ENCODE measurements at regions not wholly inside any gene's neighbourhood (a gene's known extent, or its start where the extent isn't known, plus 50 kb on each side); places are given as distances from the start of the nearest gene placed in this dataset.

DNA sequence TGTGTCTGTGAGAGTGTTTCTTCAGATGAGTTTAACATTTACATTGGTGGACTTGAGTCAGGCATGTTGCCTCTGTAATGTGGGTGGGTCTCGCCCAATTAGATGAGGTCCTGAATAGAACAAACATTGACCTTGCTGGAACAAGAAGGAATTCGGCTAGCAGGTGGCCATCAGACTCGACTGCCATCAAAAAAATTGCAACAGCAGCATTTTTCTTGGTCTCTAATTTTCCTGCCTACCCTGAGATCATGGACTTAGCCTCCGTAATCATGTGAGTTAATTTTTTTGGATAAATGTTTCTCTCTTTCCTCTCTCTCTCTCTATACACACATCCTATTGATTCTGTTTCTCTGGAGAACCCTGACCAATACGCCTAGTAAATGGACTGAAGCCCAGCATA is 83.8 kb upstream of the ST6GAL2 start:
- Histone ChIP-seq H3K27me3 (ENCODE audit: control insufficient read depth, insufficient read depth, low read length) (no peaks in the 10 kb centered on the region), H3K36me3 (replicated peaks; ENCODE audit: control insufficient read depth, insufficient read depth, low read length) (no peaks in the 10 kb centered on the region), H3K4me3 (ENCODE audit: insufficient read depth, low read depth, low read length) (no peak overlapping the region)
- DNase-seq: no peak

GRCh38 chr2:106970471-106971261 is 84.7 kb upstream of the ST6GAL2 start:
- no peak for DNase-seq
- Histone ChIP-seq H3K4me3 (ENCODE audit: insufficient read depth, low read depth, low read length) (no peak overlapping the region), H3K27me3 (ENCODE audit: control insufficient read depth, insufficient read depth, low read length) (no peaks in the 10 kb centered on the region), H3K36me3 (replicated peaks; ENCODE audit: control insufficient read depth, insufficient read depth, low read length) (no peaks in the 10 kb centered on the region)

DNA sequence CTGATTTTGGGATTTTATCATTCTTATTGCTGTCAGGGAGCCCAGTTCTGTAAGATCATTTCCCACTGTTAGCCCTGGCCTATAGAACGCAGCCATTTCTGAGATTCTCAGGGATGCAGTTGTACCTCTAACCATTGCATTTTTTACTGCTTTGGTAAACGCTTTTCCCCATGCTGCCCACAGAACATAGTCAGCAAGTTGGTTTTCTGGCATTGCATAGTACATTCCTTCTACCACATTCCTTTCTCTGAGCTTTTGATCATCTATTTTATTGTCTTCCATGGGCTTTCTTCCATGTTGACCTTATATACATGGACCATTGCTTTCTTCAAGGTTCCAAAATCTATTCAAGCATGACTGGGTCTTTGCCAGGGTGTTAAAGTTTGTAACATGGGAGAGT is 86.8 kb upstream of the ST6GAL2 start:
- Histone ChIP-seq H3K4me3 (ENCODE audit: insufficient read depth, low read depth, low read length) (no peak overlapping the region), H3K36me3 (replicated peaks; ENCODE audit: control insufficient read depth, insufficient read depth, low read length) (no peaks in the 10 kb centered on the region), H3K27me3 (ENCODE audit: control insufficient read depth, insufficient read depth, low read length) (no peaks in the 10 kb centered on the region)
- no peak for DNase-seq

DNA sequence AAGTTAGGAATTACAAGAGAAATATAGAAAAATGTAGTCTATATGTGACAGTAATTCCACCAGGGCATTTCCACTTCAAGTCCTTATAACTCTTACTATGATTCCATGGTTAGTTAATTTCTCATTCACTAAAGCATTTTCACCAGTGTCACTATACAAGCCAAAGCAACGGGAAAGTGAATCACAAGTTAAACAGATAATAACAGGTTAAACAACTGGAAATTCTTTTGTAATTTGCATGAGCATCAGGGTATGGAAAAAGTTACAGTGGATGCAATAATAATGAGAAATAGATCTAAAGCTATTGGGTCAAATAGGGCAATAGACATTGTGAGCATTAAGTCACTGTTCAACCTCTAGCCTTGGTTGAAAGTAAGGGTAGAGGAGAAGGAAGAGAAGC is 88.9 kb upstream of the ST6GAL2 start:
- Histone ChIP-seq H3K4me3 (ENCODE audit: insufficient read depth, low read depth, low read length) (no peak overlapping the region), H3K36me3 (replicated peaks; ENCODE audit: control insufficient read depth, insufficient read depth, low read length) (no peaks in the 10 kb centered on the region), H3K27me3 (ENCODE audit: control insufficient read depth, insufficient read depth, low read length) (no peaks in the 10 kb centered on the region)
- DNase-seq: no peak

DNA sequence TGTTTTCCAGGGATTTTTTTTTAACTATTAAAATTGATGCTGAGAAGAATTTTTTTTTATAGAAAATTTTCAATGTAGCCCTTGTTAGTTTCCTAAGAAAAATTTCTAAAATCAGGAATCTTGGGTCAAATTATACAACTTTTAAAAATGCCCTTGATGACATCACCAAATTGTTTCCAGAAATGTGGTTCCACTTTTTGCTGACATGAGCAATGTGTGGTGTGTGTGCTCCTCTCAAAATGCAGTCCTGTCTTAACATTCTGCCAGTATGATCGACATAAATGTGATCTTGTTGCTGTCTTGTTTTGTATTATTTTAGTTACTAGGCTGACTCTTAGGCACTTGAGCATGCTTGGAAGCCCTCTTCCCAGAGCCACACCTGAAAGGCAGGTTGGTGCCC is 89.7 kb upstream of the ST6GAL2 start:
- DNase-seq: no peak

DNA sequence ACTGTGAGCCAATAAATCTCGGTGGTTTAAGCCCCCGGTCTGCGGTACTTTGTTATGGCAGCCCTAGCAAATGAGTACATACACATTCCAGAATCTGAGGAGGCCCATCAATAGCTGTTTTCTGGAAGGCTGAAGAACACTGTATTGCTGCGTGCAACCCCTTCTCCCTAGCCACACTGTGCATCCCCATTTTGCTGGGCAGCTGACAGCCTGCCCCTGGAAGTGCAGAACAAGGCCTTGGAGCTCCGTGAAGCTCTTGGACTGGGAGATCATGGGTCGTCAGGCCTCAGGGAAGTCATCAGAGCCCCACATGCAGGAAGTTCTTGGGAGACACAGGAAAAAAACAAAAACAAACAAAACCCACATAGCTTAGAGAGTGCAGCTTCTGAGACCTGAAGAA is 90.6 kb upstream of the ST6GAL2 start:
- DNase-seq: no peak
- no peaks in the 10 kb centered on the region for H3K36me3 ChIP-seq (replicated peaks; ENCODE audit: control insufficient read depth, insufficient read depth, low read length)
- no peaks in the 10 kb centered on the region for H3K27me3 ChIP-seq (ENCODE audit: control insufficient read depth, insufficient read depth, low read length)
- H3K4me3 ChIP-seq (ENCODE audit: insufficient read depth, low read depth, low read length): no peak overlapping the region

More for the DNA sequence above, 89.7 kb upstream of the ST6GAL2 start:
- Histone ChIP-seq H3K36me3 (replicated peaks; ENCODE audit: control insufficient read depth, insufficient read depth, low read length) (no peaks in the 10 kb centered on the region), H3K4me3 (ENCODE audit: insufficient read depth, low read depth, low read length) (no peak overlapping the region), H3K27me3 (ENCODE audit: control insufficient read depth, insufficient read depth, low read length) (no peaks in the 10 kb centered on the region)

GRCh38 chr2:106977717-106978116 is 91.8 kb upstream of the ST6GAL2 start:
- Histone ChIP-seq H3K36me3 (replicated peaks; ENCODE audit: control insufficient read depth, insufficient read depth, low read length) (no peaks in the 10 kb centered on the region), H3K4me3 (ENCODE audit: insufficient read depth, low read depth, low read length) (no peak overlapping the region), H3K27me3 (ENCODE audit: control insufficient read depth, insufficient read depth, low read length) (no peaks in the 10 kb centered on the region)
- no peak for DNase-seq

DNA sequence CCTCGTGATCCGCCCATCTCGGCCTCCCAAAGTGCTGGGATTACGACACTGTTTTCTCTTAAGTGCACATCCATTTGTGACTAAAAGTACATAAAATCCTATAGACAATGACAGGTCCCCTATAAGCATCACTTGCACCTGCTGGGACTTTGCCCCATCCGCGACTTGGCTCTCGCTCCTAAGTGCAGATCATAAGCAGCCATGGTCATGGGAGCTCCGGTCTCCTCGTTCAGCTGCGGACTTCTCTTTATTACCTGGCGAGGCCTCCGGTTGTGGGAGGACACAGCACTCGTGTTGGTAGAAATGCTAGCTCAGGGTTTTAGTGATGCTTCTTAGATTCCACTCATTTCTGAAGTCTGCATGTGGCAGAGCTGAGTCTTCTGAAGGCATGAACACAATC is 92.7 kb upstream of the ST6GAL2 start:
- DNase-seq: no peak
- Histone ChIP-seq H3K4me3 (ENCODE audit: insufficient read depth, low read depth, low read length) (no peak overlapping the region), H3K27me3 (ENCODE audit: control insufficient read depth, insufficient read depth, low read length) (no peaks in the 10 kb centered on the region), H3K36me3 (replicated peaks; ENCODE audit: control insufficient read depth, insufficient read depth, low read length) (no peaks in the 10 kb centered on the region)

GRCh38 chr2:106981491-106981890 is 95.5 kb upstream of the ST6GAL2 start:
- Histone ChIP-seq H3K27me3 (ENCODE audit: control insufficient read depth, insufficient read depth, low read length) (no peaks in the 10 kb centered on the region), H3K4me3 (ENCODE audit: insufficient read depth, low read depth, low read length) (no peak overlapping the region), H3K36me3 (replicated peaks; ENCODE audit: control insufficient read depth, insufficient read depth, low read length) (no peaks in the 10 kb centered on the region)
- DNase-seq: no peak

DNA sequence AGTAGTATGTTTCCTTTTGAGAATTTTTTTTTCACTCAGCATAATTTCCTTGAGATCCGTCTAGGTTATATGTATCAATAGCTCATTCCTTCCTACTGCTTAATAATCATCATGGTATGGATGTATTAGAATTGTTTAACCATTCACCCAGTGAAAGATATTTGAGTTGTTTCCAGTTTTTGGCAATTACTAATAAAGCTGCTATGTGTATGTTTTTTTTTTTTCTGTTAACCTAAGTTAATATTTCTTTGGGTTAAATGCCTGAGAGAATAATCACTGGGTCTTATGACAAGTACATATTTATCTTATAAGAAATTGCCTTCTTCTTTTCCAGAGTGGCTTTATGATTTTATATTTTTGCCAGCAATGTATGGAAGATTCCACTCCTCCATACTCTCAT is 96.4 kb upstream of the ST6GAL2 start:
- no peaks in the 10 kb centered on the region for H3K36me3 ChIP-seq (replicated peaks; ENCODE audit: control insufficient read depth, insufficient read depth, low read length)
- DNase-seq: no peak

DNA sequence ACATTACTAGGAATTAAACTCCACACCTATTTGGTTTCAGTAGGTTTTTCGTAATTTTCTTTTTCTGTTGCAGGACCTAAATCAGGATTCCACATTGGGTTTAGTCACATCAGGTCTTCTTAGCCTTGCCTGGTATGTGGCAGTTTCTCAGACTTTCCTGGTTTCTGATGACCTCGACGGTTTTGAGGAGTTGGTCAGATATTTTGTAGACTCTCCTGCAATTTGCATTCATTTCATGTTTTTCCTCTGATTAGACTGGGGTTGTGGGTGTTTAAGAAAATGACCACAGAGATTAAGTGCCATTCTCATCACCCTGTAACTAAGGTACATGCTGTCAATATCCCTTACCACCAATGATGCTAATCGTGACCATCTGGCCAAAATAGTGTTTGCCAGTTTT is 97.3 kb upstream of the ST6GAL2 start:
- Histone ChIP-seq H3K4me3 (ENCODE audit: insufficient read depth, low read depth, low read length) (no peak overlapping the region), H3K27me3 (ENCODE audit: control insufficient read depth, insufficient read depth, low read length) (no peaks in the 10 kb centered on the region), H3K36me3 (replicated peaks; ENCODE audit: control insufficient read depth, insufficient read depth, low read length) (no peaks in the 10 kb centered on the region)
- DNase-seq: no peak

More for the DNA sequence above, 96.4 kb upstream of the ST6GAL2 start:
- no peak overlapping the region for H3K4me3 ChIP-seq (ENCODE audit: insufficient read depth, low read depth, low read length)
- no peaks in the 10 kb centered on the region for H3K27me3 ChIP-seq (ENCODE audit: control insufficient read depth, insufficient read depth, low read length)

- DNase-seq: no peak
- no peaks in the 10 kb centered on the region for H3K36me3 ChIP-seq (replicated peaks; ENCODE audit: control insufficient read depth, insufficient read depth, low read length)
- H3K27me3 ChIP-seq (ENCODE audit: control insufficient read depth, insufficient read depth, low read length): no peaks in the 10 kb centered on the region
- H3K4me3 ChIP-seq (ENCODE audit: insufficient read depth, low read depth, low read length): no peak overlapping the region
These were observed 102.4 kb upstream of the ST6GAL2 start for GRCh38 chr2:106988361-106988760.

DNA sequence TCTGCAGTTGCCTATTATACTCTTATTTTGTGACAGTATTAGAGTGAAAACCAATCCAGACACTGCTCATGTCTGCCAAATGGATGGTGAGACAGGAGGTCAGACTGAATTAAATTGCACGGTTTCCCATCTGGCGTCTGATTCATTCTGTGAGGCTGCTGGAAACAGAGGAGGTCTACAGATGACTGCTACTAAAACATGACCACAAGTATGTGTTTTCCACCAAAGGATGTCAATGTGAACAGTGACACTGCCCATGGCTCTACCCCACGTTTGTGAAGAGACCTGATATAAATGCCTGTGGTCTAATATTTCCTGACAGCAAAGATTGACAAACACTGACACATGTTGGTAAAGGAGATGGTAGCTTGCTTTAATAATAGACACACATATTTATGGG is 104.3 kb upstream of the ST6GAL2 start:
- Histone ChIP-seq H3K36me3 (replicated peaks; ENCODE audit: control insufficient read depth, insufficient read depth, low read length) (no peaks in the 10 kb centered on the region), H3K27me3 (ENCODE audit: control insufficient read depth, insufficient read depth, low read length) (no peaks in the 10 kb centered on the region), H3K4me3 (ENCODE audit: insufficient read depth, low read depth, low read length) (no peak overlapping the region)
- DNase-seq: no peak

GRCh38 chr2:106991866-106992265 is 105.9 kb upstream of the ST6GAL2 start:
- Histone ChIP-seq H3K4me3 (ENCODE audit: insufficient read depth, low read depth, low read length) (no peak overlapping the region), H3K27me3 (ENCODE audit: control insufficient read depth, insufficient read depth, low read length) (no peaks in the 10 kb centered on the region), H3K36me3 (replicated peaks; ENCODE audit: control insufficient read depth, insufficient read depth, low read length) (no peaks in the 10 kb centered on the region)
- DNase-seq: no peak

DNA sequence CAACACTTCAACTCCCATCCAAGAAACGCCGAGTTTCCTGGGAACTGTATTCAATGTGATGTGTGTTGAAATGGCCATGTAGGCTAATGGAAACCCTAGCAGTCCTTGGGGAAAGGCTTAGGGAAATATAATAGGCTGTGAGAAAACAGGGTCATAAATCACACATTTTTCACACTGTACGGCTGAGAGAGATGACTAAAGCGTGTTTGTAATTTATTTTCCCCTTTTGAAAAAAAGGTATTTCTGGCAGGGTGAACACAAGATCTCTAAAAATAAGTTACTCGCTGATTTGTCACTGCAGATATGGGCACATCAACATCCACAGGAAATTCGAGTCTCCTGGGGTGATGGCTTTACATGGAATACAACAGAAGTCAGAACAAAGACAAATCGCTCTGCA is 109.6 kb upstream of the ST6GAL2 start:
- no peaks in the 10 kb centered on the region for H3K27me3 ChIP-seq (ENCODE audit: control insufficient read depth, insufficient read depth, low read length)
- no peaks in the 10 kb centered on the region for H3K36me3 ChIP-seq (replicated peaks; ENCODE audit: control insufficient read depth, insufficient read depth, low read length)
- DNase-seq: no peak
- no peak overlapping the region for H3K4me3 ChIP-seq (ENCODE audit: insufficient read depth, low read depth, low read length)
